ENCODE measurements at regions not wholly inside any gene's neighbourhood (a gene's known extent, or its start where the extent isn't known, plus 50 kb on each side); places are given as distances from the start of the nearest gene placed in this dataset.
"Not testable (repeated sequence)": the region's sequence is repeated elsewhere in the genome, so short reads cannot be mapped to it uniquely, and the experiment has no call there.

DNA sequence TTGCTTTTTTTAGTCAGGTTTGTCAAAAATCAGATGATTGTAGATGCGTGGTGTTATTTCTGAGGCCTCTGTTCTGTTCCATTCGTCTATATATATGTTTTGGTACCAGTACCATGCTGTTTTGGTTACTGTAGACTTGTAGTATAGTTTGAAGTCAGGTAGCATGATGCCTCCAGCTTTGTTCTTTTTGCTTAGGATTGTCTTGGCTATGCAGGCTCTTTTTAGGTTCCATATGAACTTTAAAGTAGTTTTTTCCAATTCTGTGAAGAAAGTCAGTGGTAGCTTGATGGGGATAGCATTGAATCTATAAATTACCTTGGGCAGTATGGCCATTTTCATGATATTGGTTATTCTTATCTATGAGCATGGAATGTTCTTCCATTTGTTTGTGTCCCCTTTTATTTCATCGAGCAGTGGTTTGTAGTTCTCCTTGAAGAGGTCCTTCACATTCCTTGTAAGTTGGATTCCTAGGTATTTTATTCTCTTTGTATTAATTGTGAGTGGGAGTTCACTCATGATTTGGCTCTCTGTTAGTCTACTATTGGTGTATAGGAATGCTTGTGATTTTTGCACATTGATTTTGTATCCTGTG is 70.1 kb upstream of the TOP3B start:
- TF ChIP-seq CTCF (IDR thresholded peaks at IDR 0.05); EP300 (IDR thresholded peaks at IDR 0.05; ENCODE audit: low read depth): not testable (repeated sequence)
